AML-193 (cell line): ENCODE measurements at regions not wholly inside any gene's neighbourhood (a gene's known extent, or its start where the extent isn't known, plus 50 kb on each side); places are given as distances from the start of the nearest gene placed in this dataset.

ENCODE experiments used
- DNase-seq, 2 experiments: peaks; one replicate each; lab custom pipeline; 2025; lab: John Stamatoyannopoulos, UW

GRCh38 chr5:30932273-30933017, 261.0 kb upstream of the CDH6 start:
- no peak for DNase-seq

- no peak for DNase-seq
Measured at GRCh38 chr5:30930736-30931135, 262.8 kb upstream of the CDH6 start.

- DNase-seq, result no peak
Measured at GRCh38 chr5:30928956-30929355, 264.5 kb upstream of the CDH6 start.

GRCh38 chr5:30926218-30926617, 267.3 kb upstream of the CDH6 start:
- no peak for DNase-seq

GRCh38 chr5:30921388-30921787, 272.1 kb upstream of the CDH6 start:
- no peak for DNase-seq

- no peak for DNase-seq
Measured at GRCh38 chr5:30918171-30918570, 275.3 kb upstream of the CDH6 start.

GRCh38 chr5:30908356-30908755, 285.1 kb upstream of the CDH6 start:
- DNase-seq, result no peak

- DNase-seq, result no peak
Measured at GRCh38 chr5:30900367-30900766, 293.1 kb upstream of the CDH6 start.

- no peak for DNase-seq
Measured at GRCh38 chr5:30894811-30895210, 298.7 kb upstream of the CDH6 start.

GRCh38 chr5:30891660-30892059, 301.8 kb upstream of the CDH6 start:
- no peak for DNase-seq

- DNase-seq, result no peak
Measured at GRCh38 chr5:30890377-30890776, 303.1 kb upstream of the CDH6 start.

GRCh38 chr5:30880514-30880913, 313.0 kb upstream of the CDH6 start:
- DNase-seq, result no peak

GRCh38 chr5:30879887-30880286, 313.6 kb upstream of the CDH6 start:
- no peak for DNase-seq

GRCh38 chr5:30878746-30879145, 314.7 kb upstream of the CDH6 start:
- no peak for DNase-seq

- no peak for DNase-seq
Measured at GRCh38 chr5:30878296-30878695, 315.2 kb upstream of the CDH6 start.

GRCh38 chr5:30874241-30875034, 319.0 kb upstream of the CDH6 start:
- no peak for DNase-seq

GRCh38 chr5:30871196-30871595, 322.3 kb upstream of the CDH6 start:
- no peak for DNase-seq

GRCh38 chr5:30867711-30868110, 325.8 kb upstream of the CDH6 start:
- DNase-seq, result no peak

- no peak for DNase-seq
Measured at GRCh38 chr5:30866142-30866541, 327.3 kb upstream of the CDH6 start.

GRCh38 chr5:30856242-30856641, 337.2 kb upstream of the CDH6 start:
- no peak for DNase-seq

- DNase-seq, result no peak
Measured at GRCh38 chr5:30853158-30853557, 340.3 kb upstream of the CDH6 start.

- no peak for DNase-seq
Measured at GRCh38 chr5:30850866-30851265, 342.6 kb upstream of the CDH6 start.

GRCh38 chr5:30849931-30850710, 343.4 kb upstream of the CDH6 start:
- DNase-seq, result no peak
